PC-9 (cell line): ENCODE measurements at regions not wholly inside any gene's neighbourhood (a gene's known extent, or its start where the extent isn't known, plus 50 kb on each side); places are given as distances from the start of the nearest gene placed in this dataset.
"Not testable (repeated sequence)": the region's sequence is repeated elsewhere in the genome, so short reads cannot be mapped to it uniquely, and the experiment has no call there.

ENCODE experiments used
- BruUV-seq: library from RNA; stranded (reverse); fragments of 400-500 nt; replicated peaks from 2 replicates; lab custom pipeline; 2021; lab: Mats Ljungman, UMichigan
- CTCF ChIA-PET: fragments of 300-600 bp; sonication (Branson Sonifier 250); formaldehyde crosslinking; loops from one replicate; lab custom pipeline; 2022; ENCODE audit warnings: antibody characterized with exemption; lab: Charles Lee
- POLR2A ChIA-PET: fragments of 300-600 bp; sonication (Branson Sonifier 250); formaldehyde crosslinking; loops from one replicate; lab custom pipeline; 2022; ENCODE audit warnings: antibody characterized with exemption; ENCODE audit not compliant: unreplicated experiment; lab: Charles Lee
- DNase-seq, 2 experiments: peaks; one replicate each; pipeline versions ENCODE4 v3.0.0 to v3.0.0-alpha.2; 2015 to 2022; ENCODE audit warnings: mixed read lengths in 1 of 2
- H2AFZ ChIP-seq: fragments of 200-600 bp; sonication (generic); 2 replicates; pipeline ENCODE4 v1.8.1; 2017; ENCODE audit warnings: antibody characterized with exemption
- H3F3A ChIP-seq: fragments of 200-600 bp; sonication (generic); 2 replicates; pipeline ENCODE4 v1.8.1; 2017; ENCODE audit warnings: antibody characterized with exemption, mild to moderate bottlenecking, low read depth; ENCODE audit not compliant: insufficient read depth
- H3K27ac ChIP-seq: fragments of 200-600 bp; sonication (generic); 2 replicates; pipeline ENCODE4 v1.6.1; 2016; ENCODE audit warnings: mixed run types
- H3K27me3 ChIP-seq: fragments of 200-600 bp; sonication (generic); 2 replicates; pipeline ENCODE4 v1.6.1; 2016; ENCODE audit warnings: low read depth, mixed run types; ENCODE audit not compliant: insufficient read depth
- H3K36me3 ChIP-seq: fragments of 200-600 bp; sonication (generic); 2 replicates; pipeline ENCODE4 v1.6.1; 2016; ENCODE audit warnings: low read depth, mixed run types
- H3K4me1 ChIP-seq: fragments of 200-600 bp; sonication (generic); replicated peaks from 2 replicates; pipeline ENCODE4 v1.6.1; 2016; ENCODE audit warnings: mixed run types; ENCODE audit not compliant: insufficient read depth
- H3K4me2 ChIP-seq: fragments of 200-600 bp; sonication (generic); 2 replicates; pipeline ENCODE4 v1.6.1; 2017; ENCODE audit warnings: mixed run types
- H3K4me3 ChIP-seq: fragments of 200-600 bp; sonication (generic); 2 replicates; pipeline ENCODE4 v1.6.1; 2016; ENCODE audit warnings: mixed run types
- H3K79me2 ChIP-seq: fragments of 200-600 bp; sonication (generic); 2 replicates; pipeline ENCODE4 v1.6.1; 2017; ENCODE audit warnings: low read depth, mixed run types
- H3K9me2 ChIP-seq: fragments of 200-600 bp; sonication (generic); 2 replicates; pipeline ENCODE4 v1.8.1; 2017; ENCODE audit warnings: mild to moderate bottlenecking; ENCODE audit not compliant: insufficient read depth
- H3K9me3 ChIP-seq: fragments of 200-600 bp; sonication (generic); 2 replicates; pipeline ENCODE4 v1.8.1; 2016; ENCODE audit warnings: low read depth; ENCODE audit not compliant: insufficient read depth
- H4K20me1 ChIP-seq: fragments of 200-600 bp; sonication (generic); 2 replicates; pipeline ENCODE4 v1.8.1; 2017; ENCODE audit not compliant: insufficient read depth
- CTCF ChIP-seq: fragments of 200-600 bp; sonication (generic); conservative IDR thresholded peaks from 2 replicates; pipeline ENCODE4 v1.6.1; 2017; ENCODE audit warnings: mixed run types, antibody characterized with exemption, mild to moderate bottlenecking, moderate library complexity
- EZH2 ChIP-seq: fragments of 200-600 bp; sonication (generic); IDR thresholded peaks from 2 replicates; pipeline ENCODE4 v1.8.0; 2017; ENCODE audit warnings: antibody characterized with exemption, low read depth
- intact Hi-C: fragments of 100-400 bp; cut with micrococcal nuclease; formaldehyde crosslinking; loops from one replicate; pipeline ENCODE4 v1.10.0; 2022; ENCODE audit not compliant: unreplicated experiment

- no peaks in the 10 kb centered on the region for H3K36me3 ChIP-seq
- no peak overlapping the region for H2AFZ ChIP-seq
- H3F3A ChIP-seq, result no peaks in the 10 kb centered on the region
- no peaks in the 10 kb centered on the region for H3K4me1 ChIP-seq
- H3K27ac ChIP-seq, result no peak overlapping the region
- no TSS peak for BruUV-seq
- TF ChIP-seq CTCF (no peak), EZH2 (no peak)
- CTCF ChIA-PET, result no interaction called here
- intact Hi-C loops, result no loop called here
- H3K4me2 ChIP-seq, result no peak overlapping the region
- POLR2A ChIA-PET, result no interaction called here
- H3K9me2 ChIP-seq, result no peaks in the 10 kb centered on the region; the same call in 1 of the 2 replicates
- no peaks in the 10 kb centered on the region for H3K27me3 ChIP-seq
- DNase-seq, result no peak
- H3K4me3 ChIP-seq, result no peak overlapping the region
- no peaks in the 10 kb centered on the region for H3K79me2 ChIP-seq
- no peaks in the 10 kb centered on the region for H4K20me1 ChIP-seq
- no peaks in the 10 kb centered on the region for H3K9me3 ChIP-seq
Measured at GRCh38 chr4:134070174-134070573, 131.4 kb downstream of the PABPC4L start.

GRCh38 chr4:134057356-134057755 is 144.2 kb downstream of the PABPC4L start:
- Histone ChIP-seq H3K36me3 (no peaks in the 10 kb centered on the region), H3K9me3 (no peaks in the 10 kb centered on the region), H2AFZ (no peak overlapping the region), H3K4me2 (no peak overlapping the region), H3K79me2 (no peaks in the 10 kb centered on the region), H3K9me2 (no peaks in the 10 kb centered on the region), H3K4me3 (no peak overlapping the region), H3K27me3 (no peaks in the 10 kb centered on the region), H4K20me1 (no peaks in the 10 kb centered on the region), H3K27ac (no peak overlapping the region), H3F3A (no peaks in the 10 kb centered on the region), H3K4me1 (no peaks in the 10 kb centered on the region)
- DNase-seq, result no peak
- intact Hi-C loops, result no loop called here
- CTCF ChIA-PET, result no interaction called here
- no peak for TF ChIP-seq CTCF
- TF ChIP-seq EZH2, result no peak
- BruUV-seq, result no TSS peak
- POLR2A ChIA-PET, result no interaction called here

- H3K4me3 ChIP-seq, H2AFZ ChIP-seq, BruUV-seq, H3K4me1 ChIP-seq, CTCF ChIA-PET, H3K27me3 ChIP-seq, H3K4me2 ChIP-seq, intact Hi-C loops, H3K27ac ChIP-seq, POLR2A ChIA-PET, H4K20me1 ChIP-seq, H3F3A ChIP-seq, H3K9me3 ChIP-seq, DNase-seq, H3K36me3 ChIP-seq, H3K9me2 ChIP-seq, H3K79me2 ChIP-seq: not testable (repeated sequence)
Measured at GRCh38 chr4:134046221-134046620, 155.4 kb downstream of the PABPC4L start.

DNA sequence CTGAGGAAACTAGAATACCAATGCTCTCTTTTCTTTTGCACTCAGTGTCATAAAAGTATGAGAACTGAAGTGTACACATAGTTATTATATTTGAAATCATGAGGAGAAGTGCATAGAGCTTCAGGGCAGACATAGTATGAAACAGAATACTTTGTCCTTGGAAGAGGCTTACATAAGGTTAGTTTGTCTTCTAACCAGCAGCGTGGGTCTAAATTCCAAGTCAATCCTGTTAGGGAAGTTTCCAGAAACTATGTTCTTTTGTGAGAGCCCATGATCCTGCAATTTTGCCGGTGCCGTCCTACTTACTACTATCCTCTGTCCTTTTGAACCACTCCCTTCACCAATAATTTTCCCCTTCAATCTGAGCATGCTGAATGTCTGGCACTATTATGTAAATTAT is 156.2 kb downstream of the PABPC4L start:
- no peak overlapping the region for H3K4me2 ChIP-seq
- H3K4me3 ChIP-seq, result no peak overlapping the region
- H3K9me2 ChIP-seq, result no peaks in the 10 kb centered on the region
- H3K4me1 ChIP-seq, result no peaks in the 10 kb centered on the region
- H4K20me1 ChIP-seq, result no peaks in the 10 kb centered on the region
- no peaks in the 10 kb centered on the region for H3K9me3 ChIP-seq
- POLR2A ChIA-PET, result no interaction called here
- H3K27me3 ChIP-seq, result no peaks in the 10 kb centered on the region
- H3K36me3 ChIP-seq, result no peaks in the 10 kb centered on the region
- H2AFZ ChIP-seq, result no peak overlapping the region
- no TSS peak for BruUV-seq
- CTCF ChIA-PET, result no interaction called here
- TF ChIP-seq CTCF (no peak), EZH2 (no peak)
- no peak for DNase-seq
- H3K79me2 ChIP-seq, result no peaks in the 10 kb centered on the region
- no peak overlapping the region for H3K27ac ChIP-seq
- intact Hi-C loops, result no loop called here
- H3F3A ChIP-seq, result no peaks in the 10 kb centered on the region
